H9 (cell line): ENCODE measurements at regions not wholly inside any gene's neighbourhood (a gene's known extent, or its start where the extent isn't known, plus 50 kb on each side); places are given as distances from the start of the nearest gene placed in this dataset.

Source experiments
- DNase-seq: peaks from one replicate; pipeline ENCODE4 v3.0.0-alpha.2; 2017
- H2AFZ ChIP-seq: one replicate; pipeline ENCODE4 v1.6.1; 2013; ENCODE audit warnings: mild to moderate bottlenecking, low read length, control low read depth, moderate library complexity
- H2AK5ac ChIP-seq: 2 replicates; pipeline ENCODE4 v1.6.1; 2013; ENCODE audit warnings: low read length, control low read depth, mixed read lengths; ENCODE audit not compliant: insufficient read length
- H2BK120ac ChIP-seq: one replicate; pipeline ENCODE4 v1.6.1; 2013; ENCODE audit warnings: low read depth, mild to moderate bottlenecking, low read length, control low read depth, inconsistent platforms; ENCODE audit not compliant: poor library complexity, severe bottlenecking
- H2BK12ac ChIP-seq: 2 replicates; pipeline ENCODE4 v1.6.1; 2013; ENCODE audit warnings: low read length, control low read depth, mixed read lengths, low read depth; ENCODE audit not compliant: insufficient read length
- H2BK15ac ChIP-seq: 2 replicates; pipeline ENCODE4 v1.6.1; 2013; ENCODE audit warnings: low read depth, low read length, control low read depth
- H2BK20ac ChIP-seq: one replicate; pipeline ENCODE4 v1.6.1; 2013; ENCODE audit warnings: low read depth, mild to moderate bottlenecking, low read length, control low read depth, inconsistent platforms; ENCODE audit not compliant: poor library complexity, severe bottlenecking
- H2BK5ac ChIP-seq: 2 replicates; pipeline ENCODE4 v1.6.1; 2013; ENCODE audit warnings: low read length, control low read depth, mixed read lengths; ENCODE audit not compliant: insufficient read length
- H3K14ac ChIP-seq: 2 replicates; pipeline ENCODE4 v1.6.1; 2013; ENCODE audit warnings: low read length, control low read depth; ENCODE audit not compliant: insufficient read depth
- H3K18ac ChIP-seq: 2 replicates; pipeline ENCODE4 v1.6.1; 2013; ENCODE audit warnings: low read depth, mild to moderate bottlenecking, mixed read lengths, low read length, control low read depth; ENCODE audit not compliant: insufficient read length
- H3K23ac ChIP-seq: 2 replicates; pipeline ENCODE4 v1.6.1; 2013; ENCODE audit warnings: low read length, control low read depth, mixed read lengths, low read depth; ENCODE audit not compliant: insufficient read length
- H3K23me2 ChIP-seq: 2 replicates; pipeline ENCODE4 v1.6.1; 2013; ENCODE audit warnings: low read depth, mild to moderate bottlenecking, mixed read lengths, low read length, control low read depth; ENCODE audit not compliant: insufficient read length, poor library complexity, severe bottlenecking
- H3K27ac ChIP-seq: 2 replicates; pipeline ENCODE4 v1.5.1; 2013; ENCODE audit warnings: low read length, control low read depth, mixed read lengths, low read depth; ENCODE audit not compliant: insufficient read length
- H3K27me3 ChIP-seq: 2 replicates; pipeline ENCODE4 v1.6.1; 2013; ENCODE audit warnings: low read length, control low read depth, inconsistent platforms; ENCODE audit not compliant: insufficient read depth
- H3K4ac ChIP-seq: 2 replicates; pipeline ENCODE4 v1.6.1; 2013; ENCODE audit warnings: low read depth, mild to moderate bottlenecking, control low read depth, inconsistent platforms, low read length, moderate library complexity
- H3K4me1 ChIP-seq: 2 replicates; pipeline ENCODE4 v1.6.1; 2013; ENCODE audit warnings: low read length, control low read depth, inconsistent platforms; ENCODE audit not compliant: insufficient read depth
- H3K4me2 ChIP-seq: 2 replicates; pipeline ENCODE4 v1.6.1; 2013; ENCODE audit warnings: low read length, control low read depth, mixed read lengths; ENCODE audit not compliant: insufficient read length, insufficient read depth
- H3K56ac ChIP-seq: 2 replicates; pipeline ENCODE4 v1.6.1; 2013; ENCODE audit warnings: low read depth, mild to moderate bottlenecking, mixed read lengths, low read length, control low read depth; ENCODE audit not compliant: insufficient read length
- H3K79me1 ChIP-seq: 2 replicates; pipeline ENCODE4 v1.6.1; 2013; ENCODE audit warnings: low read depth, mild to moderate bottlenecking, moderate library complexity, low read length, control low read depth, inconsistent platforms; ENCODE audit not compliant: insufficient read depth, poor library complexity, severe bottlenecking
- H3K79me2 ChIP-seq: 2 replicates; pipeline ENCODE4 v1.6.1; 2013; ENCODE audit warnings: low read length, control low read depth, inconsistent platforms; ENCODE audit not compliant: insufficient read depth
- H3K9ac ChIP-seq: 2 replicates; pipeline ENCODE4 v1.6.1; 2013; ENCODE audit warnings: low read length, control low read depth, mixed read lengths; ENCODE audit not compliant: insufficient read length; ENCODE audit errors: extremely low read depth
- H3K9me3 ChIP-seq: one replicate; pipeline ENCODE4 v1.6.1; 2013; ENCODE audit warnings: low read depth, low read length, inconsistent platforms; ENCODE audit not compliant: control insufficient read depth
- H3T11ph ChIP-seq: one replicate; pipeline ENCODE4 v1.6.1; 2013; ENCODE audit warnings: mild to moderate bottlenecking, low read length, control low read depth, inconsistent platforms
- H4K20me1 ChIP-seq: one replicate; pipeline ENCODE4 v1.6.1; 2013; ENCODE audit not compliant: control insufficient read depth, insufficient read length, insufficient read depth
- H4K5ac ChIP-seq: 2 replicates; pipeline ENCODE4 v1.6.1; 2013; ENCODE audit warnings: low read depth, mild to moderate bottlenecking, mixed read lengths, low read length, control low read depth; ENCODE audit not compliant: insufficient read length
- H4K8ac ChIP-seq: replicated peaks from 2 replicates; pipeline ENCODE4 v1.6.1; 2013; ENCODE audit warnings: low read length, control low read depth, mixed read lengths, low read depth; ENCODE audit not compliant: insufficient read length
- H4K91ac ChIP-seq: 2 replicates; pipeline ENCODE4 v1.6.1; 2013; ENCODE audit warnings: low read depth, mild to moderate bottlenecking, moderate library complexity, mixed read lengths, low read length, control low read depth; ENCODE audit not compliant: insufficient read length
- H3K27ac Mint-ChIP-seq, 3 experiments: 2 replicates in 2 of 3; 3 replicates in 1 of 3; pipeline ENCODE4 v1.8.0; 2020 to 2021; ENCODE audit warnings: mixed read lengths in 3 of 3, mild to moderate bottlenecking in 1 of 3, moderate library complexity in 1 of 3
- H3K27me3 Mint-ChIP-seq: 2 replicates; pipeline ENCODE4 v1.8.0; 2021; ENCODE audit warnings: low read depth, mild to moderate bottlenecking, moderate library complexity, mixed read lengths
- H3K36me3 Mint-ChIP-seq, 3 experiments: 2 replicates in 2 of 3; 3 replicates in 1 of 3; pipeline ENCODE4 v1.8.0; 2020 to 2021; ENCODE audit warnings: low read depth in 3 of 3, mixed read lengths in 3 of 3; ENCODE audit not compliant: insufficient read depth in 1 of 3
- H3K4me1 Mint-ChIP-seq, 2 experiments: 2 replicates each; pipeline ENCODE4 v1.8.0; 2020; ENCODE audit warnings: mixed read lengths in 2 of 2
- H3K4me3 Mint-ChIP-seq, 2 experiments: 2 replicates in 1 of 2; 3 replicates in 1 of 2; pipeline ENCODE4 v1.8.0; 2020 to 2021; ENCODE audit warnings: mild to moderate bottlenecking in 2 of 2, mixed read lengths in 2 of 2, moderate library complexity in 1 of 2
- H3K9me3 Mint-ChIP-seq, 2 experiments: 2 replicates in 1 of 2; 3 replicates in 1 of 2; pipeline ENCODE4 v1.8.0; 2020; ENCODE audit warnings: mild to moderate bottlenecking in 2 of 2, mixed read lengths in 2 of 2, moderate library complexity in 1 of 2
- CTCF ChIP-seq: fragments of 200-600 bp; sonication (generic); conservative IDR thresholded peaks from 3 replicates; pipeline ENCODE4 v1.8.0; 2021; ENCODE audit warnings: antibody characterized with exemption, mild to moderate bottlenecking
- WGBS: extraction: QIAGEN DNeasy Blood & Tissue Kit; methylation state at CpG from one replicate; pipeline ENCODE4 v1.1.7; 2013; ENCODE audit warnings: missing lambda C conversion rate, low lambda C conversion rate, mixed read lengths; ENCODE audit not compliant: insufficient read length; ENCODE audit errors: extremely low coverage; 5-methylcytosine and 5-hydroxymethylcytosine counted together

GRCh38 chr7:52423251-52423650 is 612.2 kb upstream of the POM121L12 start:
- H4K5ac ChIP-seq, result no peak overlapping the region
- H3K14ac ChIP-seq, result no peak overlapping the region
- no peak overlapping the region for H3T11ph ChIP-seq
- no peak overlapping the region for H3K9ac ChIP-seq
- Mint-ChIP-seq H3K9me3 (peaks cover 0 to 4% of the 10 kb centered on the region in 2 experiments; a peak in 2 of 5 replicates), H3K27me3 (no peaks in the 10 kb centered on the region), H3K36me3 (peaks cover 0 to 3% (median 2%) of the 10 kb centered on the region in 3 experiments; a peak in 1 of 7 replicates), H3K4me3 (no peak overlapping the region), H3K4me1 (no peaks in the 10 kb centered on the region), H3K27ac (no peak overlapping the region)
- H2BK15ac ChIP-seq, result no peak overlapping the region
- TF ChIP-seq CTCF, result no peak
- H3K27ac ChIP-seq, result no peak overlapping the region
- WGBS, result no CpG with 5 or more reads among the region's 1 CpG
- H3K27me3 ChIP-seq, result no peaks in the 10 kb centered on the region; the same call in 1 of the 2 replicates
- no peak overlapping the region for H3K4me2 ChIP-seq
- H2BK12ac ChIP-seq, result no peak overlapping the region
- no peaks in the 10 kb centered on the region for H4K20me1 ChIP-seq
- no peak overlapping the region for H3K56ac ChIP-seq
- no peak overlapping the region for H2BK5ac ChIP-seq
- no peak overlapping the region for H2AFZ ChIP-seq
- DNase-seq, result no peak
- no peaks in the 10 kb centered on the region for H3K79me2 ChIP-seq
- H4K8ac ChIP-seq, result no peak overlapping the region
- H3K23me2 ChIP-seq, result no peaks in the 10 kb centered on the region
- H2BK20ac ChIP-seq, result no peak overlapping the region
- no peaks in the 10 kb centered on the region for H3K9me3 ChIP-seq
- H4K91ac ChIP-seq, result no peak overlapping the region
- H2BK120ac ChIP-seq, result no peak overlapping the region
- no peak overlapping the region for H3K4ac ChIP-seq
- H3K23ac ChIP-seq, result no peak overlapping the region
- no peak overlapping the region for H2AK5ac ChIP-seq
- no peak overlapping the region for H3K18ac ChIP-seq
- H3K79me1 ChIP-seq, result no peaks in the 10 kb centered on the region
- H3K4me1 ChIP-seq, result no peaks in the 10 kb centered on the region
